AG09309 (cell line): ENCODE measurements at regions not wholly inside any gene's neighbourhood (a gene's known extent, or its start where the extent isn't known, plus 50 kb on each side); places are given as distances from the start of the nearest gene placed in this dataset.

Experiments
- DNase-seq: peaks from one replicate; pipeline ENCODE4 v3.0.0-alpha.2; 2010; ENCODE audit warnings: low read depth
- H3K4me3 ChIP-seq: 2 replicates; pipeline ENCODE4 v1.5.1; 2011; ENCODE audit warnings: mild to moderate bottlenecking, low read depth, low read length, moderate library complexity; ENCODE audit not compliant: control insufficient read depth
- TF ChIP-seq, protein P1 (sequence below): IDR thresholded peaks from 2 replicates; pipeline ENCODE4 v1.5.1; 2011; ENCODE audit warnings: mild to moderate bottlenecking, low read depth, low read length, inconsistent platforms; ENCODE audit not compliant: insufficient read depth, control insufficient read depth; ENCODE audit errors: missing control alignments

DNA sequence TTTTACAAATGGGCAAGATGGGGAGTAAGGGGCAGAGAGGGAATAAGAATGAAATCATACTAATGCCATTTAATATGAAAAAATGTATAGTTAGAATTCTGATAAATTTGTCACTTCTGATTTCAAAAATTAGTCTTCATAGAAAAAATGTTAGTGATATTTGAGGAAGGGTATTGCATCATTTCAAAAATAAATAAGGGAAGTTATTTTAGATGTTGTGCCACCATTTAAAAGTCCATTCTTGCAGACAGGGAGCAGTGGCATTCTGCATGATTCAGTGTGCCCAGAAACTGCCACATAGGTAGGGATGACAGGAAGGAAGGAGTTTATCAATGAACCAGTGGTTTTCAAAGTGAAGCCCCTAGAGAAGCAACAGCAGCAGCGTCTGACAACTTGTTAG lies 674.6 kb downstream of the EPM2A start:
- no peak for DNase-seq
- TF ChIP-seq, protein P1, sequence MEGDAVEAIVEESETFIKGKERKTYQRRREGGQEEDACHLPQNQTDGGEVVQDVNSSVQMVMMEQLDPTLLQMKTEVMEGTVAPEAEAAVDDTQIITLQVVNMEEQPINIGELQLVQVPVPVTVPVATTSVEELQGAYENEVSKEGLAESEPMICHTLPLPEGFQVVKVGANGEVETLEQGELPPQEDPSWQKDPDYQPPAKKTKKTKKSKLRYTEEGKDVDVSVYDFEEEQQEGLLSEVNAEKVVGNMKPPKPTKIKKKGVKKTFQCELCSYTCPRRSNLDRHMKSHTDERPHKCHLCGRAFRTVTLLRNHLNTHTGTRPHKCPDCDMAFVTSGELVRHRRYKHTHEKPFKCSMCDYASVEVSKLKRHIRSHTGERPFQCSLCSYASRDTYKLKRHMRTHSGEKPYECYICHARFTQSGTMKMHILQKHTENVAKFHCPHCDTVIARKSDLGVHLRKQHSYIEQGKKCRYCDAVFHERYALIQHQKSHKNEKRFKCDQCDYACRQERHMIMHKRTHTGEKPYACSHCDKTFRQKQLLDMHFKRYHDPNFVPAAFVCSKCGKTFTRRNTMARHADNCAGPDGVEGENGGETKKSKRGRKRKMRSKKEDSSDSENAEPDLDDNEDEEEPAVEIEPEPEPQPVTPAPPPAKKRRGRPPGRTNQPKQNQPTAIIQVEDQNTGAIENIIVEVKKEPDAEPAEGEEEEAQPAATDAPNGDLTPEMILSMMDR = no peak
- no peak overlapping the region for H3K4me3 ChIP-seq

GRCh38 chr6:145063091-145063490 lies 672.2 kb downstream of the EPM2A start:
- H3K4me3 ChIP-seq = no peak overlapping the region
- DNase-seq = no peak
- TF ChIP-seq, protein P1 = no peak

GRCh38 chr6:145067430-145067829 lies 667.9 kb downstream of the EPM2A start:
- H3K4me3 ChIP-seq = no peak overlapping the region
- no peak for DNase-seq
- TF ChIP-seq, protein P1 = no peak

GRCh38 chr6:145068577-145068976 lies 666.7 kb downstream of the EPM2A start:
- no peak for DNase-seq
- TF ChIP-seq, protein P1 = no peak
- no peak overlapping the region for H3K4me3 ChIP-seq

GRCh38 chr6:145069966-145070365 lies 665.4 kb downstream of the EPM2A start:
- DNase-seq = no peak
- TF ChIP-seq, protein P1 = no peak
- no peak overlapping the region for H3K4me3 ChIP-seq

DNA sequence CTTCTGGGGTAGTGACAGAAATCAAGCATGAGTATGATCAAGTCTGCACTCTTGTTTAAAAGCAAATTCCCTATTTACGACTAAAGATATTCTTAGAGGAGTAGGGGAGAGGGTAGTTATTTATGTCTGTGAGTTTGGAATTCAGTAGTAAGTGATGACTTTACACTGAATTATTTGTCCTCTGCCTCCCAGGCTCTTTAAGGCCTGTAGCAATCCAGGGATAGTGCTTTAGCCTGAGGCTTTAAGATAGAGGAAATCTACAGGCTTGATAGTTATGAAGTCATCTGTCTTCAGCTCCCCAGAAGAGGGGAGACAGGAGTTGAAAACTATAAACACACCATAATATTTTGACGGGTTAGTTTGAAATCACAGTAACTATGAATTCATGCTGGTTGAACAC lies 664.5 kb downstream of the EPM2A start:
- TF ChIP-seq, protein P1 = no peak
- H3K4me3 ChIP-seq = no peak overlapping the region
- peak; percentile 43 for DNase-seq

DNA sequence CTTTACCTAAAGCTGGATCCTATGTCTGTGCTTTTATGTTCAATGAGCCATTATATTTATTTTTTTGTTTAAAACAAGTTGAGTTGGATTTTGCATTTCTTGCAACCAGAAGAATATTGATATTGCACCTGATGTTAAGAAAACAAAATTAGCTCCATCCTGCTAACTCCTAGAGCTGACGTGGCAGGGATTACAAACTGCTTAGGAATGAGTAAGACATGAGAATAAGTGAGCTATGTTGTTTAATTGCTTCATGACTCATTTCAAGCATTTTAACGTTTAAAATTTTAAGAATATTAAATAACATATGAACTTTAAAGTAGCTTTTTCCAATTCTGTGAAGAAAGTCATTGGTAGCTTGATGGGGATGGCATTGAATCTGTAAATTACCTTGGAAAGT lies 663.5 kb downstream of the EPM2A start:
- H3K4me3 ChIP-seq = no peak overlapping the region
- DNase-seq = peak; percentile 34
- TF ChIP-seq, protein P1 = no peak
